ENCODE measurements at regions not wholly inside any gene's neighbourhood (a gene's known extent, or its start where the extent isn't known, plus 50 kb on each side); places are given as distances from the start of the nearest gene placed in this dataset.

DNA sequence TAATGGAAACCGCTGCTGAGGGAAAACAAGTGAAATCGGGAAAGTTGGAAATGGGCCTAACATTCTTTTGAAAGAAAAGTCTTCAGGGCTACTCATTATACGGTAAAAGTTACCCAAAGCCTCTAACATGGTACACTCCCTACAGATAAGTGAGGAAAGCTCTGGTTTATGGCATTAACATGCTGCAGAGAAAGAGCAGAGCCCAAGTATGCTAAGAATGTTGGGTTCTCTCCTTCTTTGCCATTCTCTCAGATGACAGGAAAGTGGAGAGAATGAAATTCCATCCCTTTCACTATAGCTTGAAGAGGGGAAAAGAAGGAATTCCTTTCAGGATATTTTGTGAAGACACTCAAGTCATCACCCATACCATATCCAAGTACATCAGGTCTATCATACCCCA is 348.0 kb downstream of the SEC23A start (continued):
- TF ChIP-seq, protein P1, sequence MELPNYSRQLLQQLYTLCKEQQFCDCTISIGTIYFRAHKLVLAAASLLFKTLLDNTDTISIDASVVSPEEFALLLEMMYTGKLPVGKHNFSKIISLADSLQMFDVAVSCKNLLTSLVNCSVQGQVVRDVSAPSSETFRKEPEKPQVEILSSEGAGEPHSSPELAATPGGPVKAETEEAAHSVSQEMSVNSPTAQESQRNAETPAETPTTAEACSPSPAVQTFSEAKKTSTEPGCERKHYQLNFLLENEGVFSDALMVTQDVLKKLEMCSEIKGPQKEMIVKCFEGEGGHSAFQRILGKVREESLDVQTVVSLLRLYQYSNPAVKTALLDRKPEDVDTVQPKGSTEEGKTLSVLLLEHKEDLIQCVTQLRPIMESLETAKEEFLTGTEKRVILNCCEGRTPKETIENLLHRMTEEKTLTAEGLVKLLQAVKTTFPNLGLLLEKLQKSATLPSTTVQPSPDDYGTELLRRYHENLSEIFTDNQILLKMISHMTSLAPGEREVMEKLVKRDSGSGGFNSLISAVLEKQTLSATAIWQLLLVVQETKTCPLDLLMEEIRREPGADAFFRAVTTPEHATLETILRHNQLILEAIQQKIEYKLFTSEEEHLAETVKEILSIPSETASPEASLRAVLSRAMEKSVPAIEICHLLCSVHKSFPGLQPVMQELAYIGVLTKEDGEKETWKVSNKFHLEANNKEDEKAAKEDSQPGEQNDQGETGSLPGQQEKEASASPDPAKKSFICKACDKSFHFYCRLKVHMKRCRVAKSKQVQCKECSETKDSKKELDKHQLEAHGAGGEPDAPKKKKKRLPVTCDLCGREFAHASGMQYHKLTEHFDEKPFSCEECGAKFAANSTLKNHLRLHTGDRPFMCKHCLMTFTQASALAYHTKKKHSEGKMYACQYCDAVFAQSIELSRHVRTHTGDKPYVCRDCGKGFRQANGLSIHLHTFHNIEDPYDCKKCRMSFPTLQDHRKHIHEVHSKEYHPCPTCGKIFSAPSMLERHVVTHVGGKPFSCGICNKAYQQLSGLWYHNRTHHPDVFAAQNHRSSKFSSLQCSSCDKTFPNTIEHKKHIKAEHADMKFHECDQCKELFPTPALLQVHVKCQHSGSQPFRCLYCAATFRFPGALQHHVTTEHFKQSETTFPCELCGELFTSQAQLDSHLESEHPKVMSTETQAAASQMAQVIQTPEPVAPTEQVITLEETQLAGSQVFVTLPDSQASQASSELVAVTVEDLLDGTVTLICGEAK (IDR thresholded peaks at IDR 0.05), result no peak
- TF ChIP-seq, protein P1 (CRISPR knock-in tag; IDR thresholded peaks at IDR 0.05), result no peak

DNA sequence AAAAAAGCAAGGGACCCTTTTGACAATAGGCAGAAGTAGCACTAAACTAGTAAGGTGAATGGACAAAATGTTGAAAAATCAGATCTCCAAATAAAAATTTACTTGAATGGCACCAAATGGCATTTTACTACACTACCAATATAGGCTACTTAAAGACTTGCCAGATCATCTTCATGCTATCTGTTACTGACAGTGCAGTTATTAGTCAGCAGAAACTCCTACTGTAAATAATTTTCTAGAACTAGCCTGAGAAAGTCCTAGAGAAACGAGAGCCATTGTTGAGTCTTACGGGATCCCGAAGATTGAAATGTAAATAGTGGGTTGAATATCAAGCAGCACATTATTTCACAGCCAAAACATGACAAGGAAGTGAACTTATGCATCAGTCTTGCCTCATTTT is 350.3 kb downstream of the SEC23A start:
- FAIRE-seq, result no peak
- POLR2A ChIA-PET, result no interaction called here
- TF ChIP-seq TBL1XR1 (IDR thresholded peaks at IDR 0.05; ENCODE audit: low read length in 2 of 2), result no peak
- TF ChIP-seq ZNF583 (CRISPR knock-in tag; IDR thresholded peaks at IDR 0.05), result no peak
- no peak for TF ChIP-seq CCNT2 (IDR thresholded peaks at IDR 0.05; ENCODE audit: borderline replicate concordance, extremely low read depth, insufficient read length, low read depth, low read length)
- no peak for TF ChIP-seq ZNF3 (CRISPR knock-in tag; IDR thresholded peaks at IDR 0.05)
- no peak for TF ChIP-seq BACH1 (tag; IDR thresholded peaks at IDR 0.05)
- TF ChIP-seq MTA3 (IDR thresholded peaks at IDR 0.05; ENCODE audit: borderline replicate concordance), result no peak
- TF ChIP-seq, protein P2, sequence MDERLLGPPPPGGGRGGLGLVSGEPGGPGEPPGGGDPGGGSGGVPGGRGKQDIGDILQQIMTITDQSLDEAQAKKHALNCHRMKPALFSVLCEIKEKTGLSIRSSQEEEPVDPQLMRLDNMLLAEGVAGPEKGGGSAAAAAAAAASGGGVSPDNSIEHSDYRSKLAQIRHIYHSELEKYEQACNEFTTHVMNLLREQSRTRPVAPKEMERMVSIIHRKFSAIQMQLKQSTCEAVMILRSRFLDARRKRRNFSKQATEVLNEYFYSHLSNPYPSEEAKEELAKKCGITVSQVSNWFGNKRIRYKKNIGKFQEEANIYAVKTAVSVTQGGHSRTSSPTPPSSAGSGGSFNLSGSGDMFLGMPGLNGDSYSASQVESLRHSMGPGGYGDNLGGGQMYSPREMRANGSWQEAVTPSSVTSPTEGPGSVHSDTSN (CRISPR knock-in tag; IDR thresholded peaks at IDR 0.05; ENCODE audit: low read depth), result no peak
- TF ChIP-seq, protein P2 (tag; conservative IDR thresholded peaks at IDR 0.05; ENCODE audit: low read depth), result no peak
- TF ChIP-seq ELF4 (CRISPR knock-in tag; IDR thresholded peaks at IDR 0.05), result no peak
- no peak for TF ChIP-seq CBFB (CRISPR knock-in tag; IDR thresholded peaks at IDR 0.05)

More for the DNA sequence above, 350.3 kb downstream of the SEC23A start:
- DNase-seq (ENCODE audit: extremely low read depth in 1 of 4, low spot score in 3 of 4) (no peak), ATAC-seq (no peak)
- Histone ChIP-seq H3K79me2 (ENCODE audit: control insufficient read depth, insufficient read depth, low read length) (no peaks in the 10 kb centered on the region), H3K9me3 (replicated peaks; ENCODE audit: control insufficient read depth, insufficient read depth, low read depth, low read length) (no peaks in the 10 kb centered on the region), H3K4me1 (replicated peaks in 1 of 2; ENCODE audit: control insufficient read depth in 2 of 2, insufficient read depth in 2 of 2, low read length in 2 of 2) (no peaks in the 10 kb centered on the region), H3K27me3 (ENCODE audit: control insufficient read depth in 2 of 2, insufficient read depth in 2 of 2, low read length in 2 of 2) (no peaks in the 10 kb centered on the region), H2AFZ (ENCODE audit: low read depth, low read length) (no peak overlapping the region), H3K9ac (ENCODE audit: insufficient read depth in 1 of 2, low read depth in 2 of 2, low read length in 2 of 2) (no peak overlapping the region), H3K4me2 (ENCODE audit: insufficient read depth, low read length) (no peak overlapping the region), H3K36me3 (ENCODE audit: control insufficient read depth, insufficient read depth, low read length) (no peaks in the 10 kb centered on the region), H3K4me3 (no peak overlapping the region), H4K20me1 (replicated peaks; ENCODE audit: control insufficient read depth, insufficient read depth, low read length) (no peaks in the 10 kb centered on the region), H3K9me1 (ENCODE audit: control insufficient read depth, insufficient read depth, low read length) (no peaks in the 10 kb centered on the region), H3K27ac (ENCODE audit: extremely low read depth, low read depth, low read length) (no peak overlapping the region)
- no TSS peak for BruUV-seq (replicated peaks)
- 7% methylated on average over 3 of the region's 3 CpGs for WGBS (ENCODE audit: insufficient coverage, low coverage, missing lambda C conversion rate)
- in situ Hi-C loops (cut with MboI) (no loop called here), intact Hi-C loops (cut with micrococcal nuclease) (no loop called here)
- CTCF ChIA-PET (ENCODE audit: low intra/inter-chr PET ratio), result no interaction called here
